Jurkat, Clone E6-1 (cell line): ENCODE measurements at regions not wholly inside any gene's neighbourhood (a gene's known extent, or its start where the extent isn't known, plus 50 kb on each side); places are given as distances from the start of the nearest gene placed in this dataset.

Source experiments
- DNase-seq: peaks from one replicate; pipeline ENCODE4 v3.0.0-alpha.2; 2011; ENCODE audit warnings: low read depth, low spot score
- H3K4me3 ChIP-seq: 2 replicates; pipeline ENCODE4 v1.5.1; 2011; ENCODE audit warnings: mild to moderate bottlenecking, low read length, control low read depth, moderate library complexity

- no peak overlapping the region for H3K4me3 ChIP-seq
- no peak for DNase-seq
Observed at GRCh38 chr19:31100206-31100590, 249.0 kb downstream of the TSHZ3 start.

DNA sequence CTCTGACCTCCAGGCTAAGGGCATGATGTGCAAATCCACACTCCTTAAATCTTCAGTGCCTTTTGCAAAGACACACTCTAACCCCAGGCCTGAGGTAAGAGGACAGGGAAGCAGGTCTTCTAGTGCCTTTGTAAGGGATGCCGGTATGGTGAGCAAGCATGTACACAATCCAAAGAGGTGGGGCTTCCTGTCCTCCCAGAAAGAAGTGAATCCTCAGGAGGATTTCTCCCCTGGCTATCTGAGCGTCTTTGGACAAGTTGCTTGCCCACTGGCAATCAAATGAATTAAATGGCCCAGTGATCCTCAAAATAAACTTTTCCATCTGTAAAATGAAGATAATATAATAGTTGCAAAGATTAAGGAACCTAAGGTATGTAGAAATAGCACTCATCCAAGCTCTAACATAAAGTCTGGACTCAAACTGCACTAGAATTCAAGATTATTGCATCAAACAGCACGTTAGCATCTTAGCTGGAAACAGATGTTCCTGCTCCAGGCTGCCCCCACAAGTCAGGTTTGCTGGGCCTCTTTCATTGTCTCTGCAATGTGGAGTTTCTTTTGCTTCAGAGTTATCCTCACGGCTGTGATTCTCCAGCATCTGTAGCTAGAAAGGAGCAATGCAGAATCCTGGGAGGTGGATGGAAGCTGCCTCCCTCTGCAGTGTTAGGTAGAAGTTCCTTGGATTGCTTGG lies 249.6 kb downstream of the TSHZ3 start:
- no peak for DNase-seq
- H3K4me3 ChIP-seq, result no peak overlapping the region

- no peak for DNase-seq
- no peak overlapping the region for H3K4me3 ChIP-seq
Observed at GRCh38 chr19:31098836-31099235, 250.4 kb downstream of the TSHZ3 start.

DNA sequence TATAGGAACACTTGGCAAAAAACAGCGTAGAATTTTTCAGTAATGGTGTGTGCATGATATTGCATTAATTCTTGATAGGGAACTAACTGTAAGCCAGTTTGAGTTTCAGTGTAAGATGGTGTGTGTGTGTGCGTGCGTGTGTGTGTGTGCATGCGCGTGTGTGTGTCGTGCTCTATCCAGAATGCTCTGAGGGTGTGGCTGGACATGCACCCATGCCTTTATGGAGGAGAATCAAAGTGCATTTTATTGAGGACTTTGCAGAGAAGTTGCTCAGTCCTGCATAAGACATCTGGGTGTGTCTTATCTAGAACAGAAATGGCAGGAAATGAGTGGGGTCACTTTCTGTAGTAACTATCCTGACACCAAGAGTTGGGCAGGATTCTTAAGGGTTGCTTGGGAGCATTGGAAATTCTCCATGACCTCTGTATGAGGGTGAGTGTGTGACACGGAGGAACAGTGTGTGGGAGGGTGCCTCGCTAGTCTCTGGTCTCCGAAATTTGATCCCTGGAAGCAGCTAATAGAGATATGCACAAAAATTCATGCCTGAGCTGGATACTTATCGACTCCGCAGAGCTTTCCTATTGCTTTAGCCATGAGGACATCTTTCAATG lies 252.2 kb downstream of the TSHZ3 start:
- no peak overlapping the region for H3K4me3 ChIP-seq
- no peak for DNase-seq

DNA sequence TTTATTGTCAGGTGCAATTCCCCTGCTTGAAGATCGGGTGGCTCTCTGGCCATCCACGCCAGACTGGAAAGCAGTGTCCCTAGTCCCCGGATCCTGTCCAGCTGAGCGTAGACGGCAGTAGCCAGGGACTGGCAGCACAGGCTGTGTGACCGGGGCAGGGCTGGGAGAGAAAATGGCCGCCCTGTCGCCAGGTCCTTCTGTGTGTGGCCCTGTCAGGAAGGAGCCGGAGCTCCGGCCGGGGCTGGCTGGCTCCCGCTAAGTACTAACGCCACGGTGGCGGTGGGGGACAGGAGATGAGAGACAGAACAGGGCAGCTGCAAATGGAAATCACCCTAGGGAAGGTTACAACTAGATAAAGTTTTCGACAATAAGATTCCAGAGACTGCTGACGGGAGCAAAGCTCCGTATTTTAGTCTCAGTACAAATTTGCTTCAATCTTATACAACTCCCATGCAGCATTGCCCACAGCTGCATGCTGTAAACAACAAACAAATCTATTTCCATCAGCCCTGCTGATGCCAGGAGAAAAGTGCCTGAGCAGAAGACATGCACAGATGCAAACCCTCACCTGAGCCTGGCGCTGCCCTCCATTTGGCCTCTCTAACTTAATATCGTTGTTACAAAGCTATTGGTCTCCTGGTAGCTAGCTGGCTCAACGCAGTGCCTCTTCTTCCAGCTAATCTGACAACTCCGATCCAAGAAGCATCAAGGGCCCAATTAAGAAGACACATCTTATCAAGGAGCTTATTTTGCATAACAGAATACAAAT lies 253.0 kb downstream of the TSHZ3 start:
- H3K4me3 ChIP-seq, result no peak overlapping the region
- no peak for DNase-seq

DNA sequence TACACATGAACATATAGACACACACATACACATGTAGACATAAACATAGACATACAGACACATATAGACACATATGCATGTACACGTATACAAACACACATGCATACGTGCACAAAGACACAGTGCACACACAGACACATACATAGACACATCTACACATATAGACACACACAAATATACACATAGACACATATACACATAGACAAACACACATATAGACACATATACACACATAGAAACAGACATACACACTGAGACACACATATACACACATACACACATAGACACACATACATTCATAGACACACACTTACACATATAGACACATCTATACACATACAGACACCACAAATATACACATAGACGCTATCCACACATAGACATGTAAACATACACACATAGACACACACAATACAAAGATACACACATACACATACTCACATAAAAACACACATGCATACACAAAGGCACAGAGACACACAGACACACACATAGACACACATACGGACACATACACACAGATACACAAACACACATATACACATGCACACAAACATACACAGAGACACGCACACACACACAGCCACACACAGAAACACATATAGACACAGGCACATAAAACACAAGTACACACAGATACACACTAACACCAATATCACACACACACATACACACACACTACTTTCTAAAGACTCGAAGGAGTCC lies 254.0 kb downstream of the TSHZ3 start:
- DNase-seq, result no peak

DNA sequence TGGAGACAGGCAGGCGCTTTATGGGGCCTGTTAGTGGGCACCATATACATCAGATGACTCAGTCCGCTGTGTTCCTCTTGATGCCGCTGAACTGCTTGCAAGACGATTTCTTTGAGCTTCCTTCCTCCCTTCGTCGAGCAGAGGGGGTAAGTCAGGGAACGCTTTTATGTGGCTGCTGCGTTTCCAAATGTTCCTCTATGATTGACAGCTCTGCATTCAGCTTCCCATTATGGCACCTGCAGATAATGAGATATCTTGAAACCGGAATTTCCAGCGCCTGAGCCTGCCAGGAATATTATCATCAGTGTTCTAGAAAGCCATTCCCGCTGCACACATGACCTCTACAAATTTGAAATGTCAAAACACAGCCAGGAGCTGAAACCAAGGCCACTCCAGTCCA lies 257.0 kb downstream of the TSHZ3 start:
- DNase-seq, result no peak
- no peak overlapping the region for H3K4me3 ChIP-seq

More for the DNA sequence above, 254.0 kb downstream of the TSHZ3 start:
- H3K4me3 ChIP-seq, result no peak overlapping the region

- DNase-seq, result no peak
- no peak overlapping the region for H3K4me3 ChIP-seq
Observed at GRCh38 chr19:31089681-31090080, 259.6 kb downstream of the TSHZ3 start.

- H3K4me3 ChIP-seq, result no peak overlapping the region
- DNase-seq, result no peak
Observed at GRCh38 chr19:31085125-31085524, 264.1 kb downstream of the TSHZ3 start.

DNA sequence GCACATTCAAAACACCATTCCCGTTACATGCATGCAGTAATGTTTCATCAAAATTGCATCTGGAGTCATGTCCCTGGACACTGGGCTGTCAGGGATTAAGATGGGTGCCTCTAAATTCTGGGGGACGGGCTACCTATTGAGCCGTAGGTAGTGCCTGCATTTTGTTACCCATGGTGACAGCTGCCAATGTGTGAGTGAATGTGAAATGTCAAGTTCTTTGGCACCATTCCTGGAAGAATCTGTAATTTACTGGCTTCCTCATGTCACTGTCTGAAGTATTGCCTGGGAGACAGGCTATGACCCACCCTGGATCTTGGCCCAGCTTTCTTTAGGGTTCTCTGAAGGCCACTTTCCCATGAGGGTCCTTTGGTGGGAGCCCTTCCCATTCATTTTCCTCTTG lies 266.1 kb downstream of the TSHZ3 start:
- DNase-seq, result no peak
- H3K4me3 ChIP-seq, result no peak overlapping the region

GRCh38 chr19:31075146-31075655 lies 274.0 kb downstream of the TSHZ3 start:
- DNase-seq, result no peak
- H3K4me3 ChIP-seq, result no peak overlapping the region

GRCh38 chr19:31074199-31075125 lies 274.8 kb downstream of the TSHZ3 start:
- no peak for DNase-seq
- H3K4me3 ChIP-seq, result no peak overlapping the region

DNA sequence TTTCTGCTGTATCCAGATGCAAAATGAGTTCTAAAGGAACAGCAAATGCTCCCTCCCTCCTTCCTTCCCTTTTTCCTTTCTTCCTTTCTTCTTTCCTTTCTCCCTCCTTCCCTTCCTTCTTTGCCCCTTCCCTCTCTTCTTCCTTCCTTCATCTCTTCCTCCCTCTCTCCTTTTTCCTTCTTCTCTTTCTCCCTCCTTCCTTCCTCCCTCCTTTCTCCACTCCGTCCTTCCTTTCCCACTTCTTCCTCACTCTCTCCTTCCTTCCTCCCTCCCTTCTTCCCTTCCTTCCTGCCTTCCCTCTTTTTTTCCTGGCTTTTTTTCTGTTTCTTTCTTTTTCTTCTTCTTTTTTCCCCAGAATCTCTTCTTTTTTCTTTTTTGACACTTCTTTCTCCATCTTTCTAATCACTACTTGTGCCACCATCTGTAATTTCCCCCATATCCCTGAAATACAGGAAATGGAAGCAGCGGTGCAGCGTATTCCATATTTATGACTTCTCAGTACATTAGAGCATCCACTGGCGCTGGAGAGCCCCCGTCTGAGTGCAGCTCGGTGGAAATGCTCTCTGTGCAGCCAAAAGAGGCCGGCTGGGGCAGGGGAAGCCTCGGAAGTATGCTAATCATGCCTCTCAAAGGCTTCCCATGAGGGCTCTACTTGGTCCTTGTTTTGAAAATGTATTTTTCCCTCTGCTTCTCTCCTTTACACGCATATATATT lies 275.6 kb downstream of the TSHZ3 start:
- DNase-seq, result no peak
- no peak overlapping the region for H3K4me3 ChIP-seq

DNA sequence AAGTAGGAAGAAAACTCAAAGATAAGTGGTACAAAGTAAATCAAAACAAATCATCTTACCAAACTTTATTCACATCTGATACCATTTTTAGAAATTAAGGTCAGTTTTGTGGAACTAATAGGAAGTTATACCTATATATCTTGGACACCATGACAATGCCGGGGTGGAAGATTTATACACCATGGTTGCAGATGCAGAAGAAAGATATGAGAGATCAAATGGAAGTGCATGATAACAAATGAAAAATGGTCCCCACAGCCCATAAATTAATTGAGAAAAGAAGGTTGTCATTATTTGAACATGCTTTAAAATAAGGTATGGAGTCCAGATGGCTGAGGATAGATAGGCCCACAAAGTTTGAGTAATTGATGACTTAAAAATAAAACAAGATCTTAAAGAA lies 276.8 kb downstream of the TSHZ3 start:
- H3K4me3 ChIP-seq, result no peak overlapping the region
- no peak for DNase-seq

GRCh38 chr19:31071136-31071855 lies 277.9 kb downstream of the TSHZ3 start:
- no peak for DNase-seq
- no peak overlapping the region for H3K4me3 ChIP-seq

GRCh38 chr19:31070146-31071065 lies 278.8 kb downstream of the TSHZ3 start:
- no peak for DNase-seq
- H3K4me3 ChIP-seq, result no peak overlapping the region
